Activated CD4-positive, alpha-beta T cell treated with anti-CD3 and anti-CD28 coated beads, Interleukin-2, amount 50 U/mL, for 24 hours (primary cell): ENCODE measurements at regions not wholly inside any gene's neighbourhood (a gene's known extent, or its start where the extent isn't known, plus 50 kb on each side); places are given as distances from the start of the nearest gene placed in this dataset.
"Not testable (repeated sequence)": the region's sequence is repeated elsewhere in the genome, so short reads cannot be mapped to it uniquely, and the experiment has no call there.

Experiments
- DNase-seq, 2 donors: peaks; one replicate each; pipeline ENCODE4 v3.0.0-alpha.2; 2020; ENCODE audit warnings: low read depth in 1 of 2, low spot score in 1 of 2

GRCh38 chr21:15275615-15276235 lies 210.9 kb upstream of the NRIP1 start:
- no peak for DNase-seq

- no peak for DNase-seq
Observed at GRCh38 chr21:15276243-15276642, 211.4 kb upstream of the NRIP1 start.

- DNase-seq: no peak
Observed at GRCh38 chr21:15277466-15277865, 212.7 kb upstream of the NRIP1 start.

GRCh38 chr21:15278279-15278678 lies 213.5 kb upstream of the NRIP1 start:
- DNase-seq: no peak

- no peak for DNase-seq
Observed at GRCh38 chr21:15278851-15279250, 214.1 kb upstream of the NRIP1 start.

- no peak for DNase-seq
Observed at GRCh38 chr21:15279482-15279881, 214.7 kb upstream of the NRIP1 start.

- DNase-seq: no peak
Observed at GRCh38 chr21:15281714-15282113, 216.9 kb upstream of the NRIP1 start.

- DNase-seq: no peak
Observed at GRCh38 chr21:15282665-15283064, 217.9 kb upstream of the NRIP1 start.

- no peak for DNase-seq
Observed at GRCh38 chr21:15283138-15283537, 218.3 kb upstream of the NRIP1 start.

- no peak for DNase-seq
Observed at GRCh38 chr21:15283789-15284188, 219.0 kb upstream of the NRIP1 start.

GRCh38 chr21:15285556-15285955 lies 220.8 kb upstream of the NRIP1 start:
- no peak for DNase-seq

GRCh38 chr21:15289246-15289645 lies 224.4 kb upstream of the NRIP1 start:
- DNase-seq: no peak

GRCh38 chr21:15289896-15290841 lies 225.4 kb upstream of the NRIP1 start:
- DNase-seq: no peak

GRCh38 chr21:15291621-15292266 lies 226.9 kb upstream of the NRIP1 start:
- no peak for DNase-seq

GRCh38 chr21:15293240-15293639 lies 228.4 kb upstream of the NRIP1 start:
- no peak for DNase-seq

GRCh38 chr21:15295875-15296274 lies 231.1 kb upstream of the NRIP1 start:
- DNase-seq: no peak

GRCh38 chr21:15297824-15298223 lies 233.0 kb upstream of the NRIP1 start:
- no peak for DNase-seq

- DNase-seq: no peak
Observed at GRCh38 chr21:15298306-15298705, 233.5 kb upstream of the NRIP1 start.

GRCh38 chr21:15298755-15299154 lies 234.0 kb upstream of the NRIP1 start:
- DNase-seq: not testable (repeated sequence)

GRCh38 chr21:15300131-15300530 lies 235.3 kb upstream of the NRIP1 start:
- DNase-seq: no peak

GRCh38 chr21:15301014-15301413 lies 236.2 kb upstream of the NRIP1 start:
- DNase-seq: no peak

- DNase-seq: no peak
Observed at GRCh38 chr21:15301736-15302135, 236.9 kb upstream of the NRIP1 start.
